ENCODE measurements at regions not wholly inside any gene's neighbourhood (a gene's known extent, or its start where the extent isn't known, plus 50 kb on each side); places are given as distances from the start of the nearest gene placed in this dataset.
A peak's percentile ranks its signal among the peaks of the same experiment; 100 is the strongest.

GRCh38 chr20:57883761-57884160 is 173.9 kb upstream of the PMEPA1 start:
- Histone ChIP-seq H3K4me3 (ENCODE audit: low read length) (no peak overlapping the region), H4K20me1 (ENCODE audit: low read length) (no peaks in the 10 kb centered on the region), H3K4me2 (ENCODE audit: low read length) (no peak overlapping the region), H3K9ac (ENCODE audit: low read length) (no peak overlapping the region), H3K9me2 (replicated peaks; ENCODE audit: low read length) (no peaks in the 10 kb centered on the region), H3K9me3 (ENCODE audit: low read length) (no peaks in the 10 kb centered on the region), H3K27ac (ENCODE audit: low read length) (no peak overlapping the region), H3K79me2 (ENCODE audit: low read length) (no peaks in the 10 kb centered on the region), H3K4me1 (ENCODE audit: insufficient read depth, low read length) (peaks cover 12% of the 10 kb centered on the region), H3F3A (ENCODE audit: low read length, unreplicated experiment) (no peaks in the 10 kb centered on the region), H3K27me3 (ENCODE audit: low read length) (no peaks in the 10 kb centered on the region), H3K36me3 (ENCODE audit: low read depth, low read length) (no peaks in the 10 kb centered on the region), H2AFZ (ENCODE audit: low read length) (no peak overlapping the region)
- TF ChIP-seq CTCF (conservative IDR thresholded peaks at IDR 0.05; ENCODE audit: low read depth, low read length) (no peak), EZH2 (IDR thresholded peaks at IDR 0.05; ENCODE audit: low read length, unreplicated experiment) (no peak), EZH2phosphoT487 (IDR thresholded peaks at IDR 0.05; ENCODE audit: borderline replicate concordance, low read length) (no peak)
- BruUV-seq (replicated peaks) = no TSS peak
- DNase-seq (no peak), ATAC-seq (no peak)
- ChIA-PET POLR2A (ENCODE audit: unreplicated experiment) (no interaction called here), CTCF (no interaction called here)
- intact Hi-C loops (cut with micrococcal nuclease) = no loop called here

GRCh38 chr20:57883224-57883623 is 173.4 kb upstream of the PMEPA1 start:
- Histone ChIP-seq H3F3A (ENCODE audit: low read length, unreplicated experiment) (no peaks in the 10 kb centered on the region), H3K9me2 (replicated peaks; ENCODE audit: low read length) (no peaks in the 10 kb centered on the region), H3K27ac (ENCODE audit: low read length) (no peak overlapping the region), H3K4me3 (ENCODE audit: low read length) (no peak overlapping the region), H3K9me3 (ENCODE audit: low read length) (no peaks in the 10 kb centered on the region), H3K4me1 (ENCODE audit: insufficient read depth, low read length) (peaks cover 12% of the 10 kb centered on the region), H3K36me3 (ENCODE audit: low read depth, low read length) (no peaks in the 10 kb centered on the region), H2AFZ (ENCODE audit: low read length) (no peak overlapping the region), H3K9ac (ENCODE audit: low read length) (no peak overlapping the region), H3K4me2 (ENCODE audit: low read length) (no peak overlapping the region), H4K20me1 (ENCODE audit: low read length) (no peaks in the 10 kb centered on the region), H3K27me3 (ENCODE audit: low read length) (no peaks in the 10 kb centered on the region), H3K79me2 (ENCODE audit: low read length) (no peaks in the 10 kb centered on the region)
- POLR2A ChIA-PET (ENCODE audit: unreplicated experiment) = interaction anchor here (0.5 kb wide), 1 partner anchor 308 kb away, joined by 4 read pairs; no protein-coding TSS in a partner anchor
- no peak for DNase-seq
- BruUV-seq (replicated peaks) = no TSS peak
- intact Hi-C loops (cut with micrococcal nuclease) = no loop called here
- CTCF ChIA-PET = no interaction called here
- TF ChIP-seq EZH2phosphoT487 (IDR thresholded peaks at IDR 0.05; ENCODE audit: borderline replicate concordance, low read length) (no peak), CTCF (conservative IDR thresholded peaks at IDR 0.05; ENCODE audit: low read depth, low read length) (no peak), EZH2 (IDR thresholded peaks at IDR 0.05; ENCODE audit: low read length, unreplicated experiment) (no peak)
- no peak for ATAC-seq

GRCh38 chr20:57882451-57883161 is 172.8 kb upstream of the PMEPA1 start:
- Histone ChIP-seq H3K79me2 (ENCODE audit: low read length) (no peaks in the 10 kb centered on the region), H2AFZ (ENCODE audit: low read length) (peak overlapping the region; percentile 58), H3K36me3 (ENCODE audit: low read depth, low read length) (no peaks in the 10 kb centered on the region), H3K9ac (ENCODE audit: low read length) (no peak overlapping the region), H3K4me3 (ENCODE audit: low read length) (no peak overlapping the region), H3K9me2 (replicated peaks; ENCODE audit: low read length) (no peaks in the 10 kb centered on the region), H3K9me3 (ENCODE audit: low read length) (no peaks in the 10 kb centered on the region), H3K4me2 (ENCODE audit: low read length) (peak overlapping the region; percentile 32; the same call in 1 of the 2 replicates), H3F3A (ENCODE audit: low read length, unreplicated experiment) (no peaks in the 10 kb centered on the region), H3K27me3 (ENCODE audit: low read length) (no peaks in the 10 kb centered on the region), H3K27ac (ENCODE audit: low read length) (peak overlapping the region; percentile 6; the same call in 1 of the 2 replicates), H4K20me1 (ENCODE audit: low read length) (no peaks in the 10 kb centered on the region), H3K4me1 (ENCODE audit: insufficient read depth, low read length) (peaks cover 12% of the 10 kb centered on the region)
- no TSS peak for BruUV-seq (replicated peaks)
- no peak for TF ChIP-seq EZH2 (IDR thresholded peaks at IDR 0.05; ENCODE audit: low read length, unreplicated experiment)
- peak; percentile 54; the same call in 1 of the 2 replicates for TF ChIP-seq CTCF (conservative IDR thresholded peaks at IDR 0.05; ENCODE audit: low read depth, low read length)
- ChIA-PET POLR2A (ENCODE audit: unreplicated experiment) (interaction anchor here (0.5 kb wide), 1 partner anchor 307 kb away, joined by 4 read pairs; no protein-coding TSS in a partner anchor), CTCF (no interaction called here)
- peak; percentile 85 for DNase-seq
- intact Hi-C loops (cut with micrococcal nuclease) = no loop called here
- ATAC-seq = peak; percentile 89
